ENCODE measurements at regions not wholly inside any gene's neighbourhood (a gene's known extent, or its start where the extent isn't known, plus 50 kb on each side); places are given as distances from the start of the nearest gene placed in this dataset.

DNA sequence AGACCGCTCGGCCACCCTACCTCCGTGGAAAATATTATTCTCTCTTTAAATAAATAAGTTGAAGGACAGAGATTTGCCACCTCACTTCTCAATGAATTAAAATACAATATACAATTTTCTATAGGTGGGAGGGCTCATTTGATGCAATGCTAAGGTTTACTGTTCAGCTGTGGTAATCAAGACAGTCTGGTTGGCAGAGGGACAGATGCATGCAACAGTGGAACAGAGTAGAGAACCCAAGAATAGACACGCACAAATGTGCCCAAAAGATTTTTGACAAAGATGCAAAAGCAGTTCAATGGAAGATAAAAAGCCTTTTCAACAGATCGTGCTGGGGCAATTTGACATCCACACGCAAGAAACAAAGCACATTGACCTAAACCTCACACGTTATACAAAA lies 145.2 kb downstream of the CEBPB start:
- TF ChIP-seq, protein P1, sequence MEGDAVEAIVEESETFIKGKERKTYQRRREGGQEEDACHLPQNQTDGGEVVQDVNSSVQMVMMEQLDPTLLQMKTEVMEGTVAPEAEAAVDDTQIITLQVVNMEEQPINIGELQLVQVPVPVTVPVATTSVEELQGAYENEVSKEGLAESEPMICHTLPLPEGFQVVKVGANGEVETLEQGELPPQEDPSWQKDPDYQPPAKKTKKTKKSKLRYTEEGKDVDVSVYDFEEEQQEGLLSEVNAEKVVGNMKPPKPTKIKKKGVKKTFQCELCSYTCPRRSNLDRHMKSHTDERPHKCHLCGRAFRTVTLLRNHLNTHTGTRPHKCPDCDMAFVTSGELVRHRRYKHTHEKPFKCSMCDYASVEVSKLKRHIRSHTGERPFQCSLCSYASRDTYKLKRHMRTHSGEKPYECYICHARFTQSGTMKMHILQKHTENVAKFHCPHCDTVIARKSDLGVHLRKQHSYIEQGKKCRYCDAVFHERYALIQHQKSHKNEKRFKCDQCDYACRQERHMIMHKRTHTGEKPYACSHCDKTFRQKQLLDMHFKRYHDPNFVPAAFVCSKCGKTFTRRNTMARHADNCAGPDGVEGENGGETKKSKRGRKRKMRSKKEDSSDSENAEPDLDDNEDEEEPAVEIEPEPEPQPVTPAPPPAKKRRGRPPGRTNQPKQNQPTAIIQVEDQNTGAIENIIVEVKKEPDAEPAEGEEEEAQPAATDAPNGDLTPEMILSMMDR (IDR thresholded peaks at IDR 0.05; ENCODE audit: insufficient read depth, low read length, poor library complexity, severe bottlenecking): no peak
- no peak for TF ChIP-seq EZH2phosphoT487 (conservative IDR thresholded peaks at IDR 0.05; ENCODE audit: low read length)

All from SU-DHL-6 (cell line).